Ishikawa (cell line): ENCODE measurements at regions not wholly inside any gene's neighbourhood (a gene's known extent, or its start where the extent isn't known, plus 50 kb on each side); places are given as distances from the start of the nearest gene placed in this dataset.

Experiments used
- EP300 ChIP-seq: IDR thresholded peaks from 2 replicates; pipeline ENCODE4 v1.6.1; 2012; ENCODE audit warnings: borderline replicate concordance
- NFIC ChIP-seq: IDR thresholded peaks from 2 replicates; pipeline ENCODE4 v1.6.1; 2012
- RAD21 ChIP-seq: IDR thresholded peaks from 2 replicates; pipeline ENCODE4 v1.6.1; 2012; ENCODE audit warnings: low read depth
- TAF1 ChIP-seq: IDR thresholded peaks from 2 replicates; pipeline ENCODE4 v1.6.1; 2012; ENCODE audit warnings: low read depth, mild to moderate bottlenecking
- TEAD4 ChIP-seq: IDR thresholded peaks from 2 replicates; pipeline ENCODE4 v1.6.1; 2012
- YY1 ChIP-seq: IDR thresholded peaks from 2 replicates; pipeline ENCODE4 v1.6.1; 2012; ENCODE audit warnings: low read depth
- ZBTB7A ChIP-seq: IDR thresholded peaks from 2 replicates; pipeline ENCODE4 v1.6.1; 2012; ENCODE audit warnings: low read depth
- TF ChIP-seq, protein P1 (sequence below): IDR thresholded peaks from 2 replicates; pipeline ENCODE4 v1.6.1; 2012
- TF ChIP-seq, protein P2 (sequence below): IDR thresholded peaks from 2 replicates; pipeline ENCODE4 v1.6.1; 2012; ENCODE audit warnings: low read depth, mild to moderate bottlenecking

DNA sequence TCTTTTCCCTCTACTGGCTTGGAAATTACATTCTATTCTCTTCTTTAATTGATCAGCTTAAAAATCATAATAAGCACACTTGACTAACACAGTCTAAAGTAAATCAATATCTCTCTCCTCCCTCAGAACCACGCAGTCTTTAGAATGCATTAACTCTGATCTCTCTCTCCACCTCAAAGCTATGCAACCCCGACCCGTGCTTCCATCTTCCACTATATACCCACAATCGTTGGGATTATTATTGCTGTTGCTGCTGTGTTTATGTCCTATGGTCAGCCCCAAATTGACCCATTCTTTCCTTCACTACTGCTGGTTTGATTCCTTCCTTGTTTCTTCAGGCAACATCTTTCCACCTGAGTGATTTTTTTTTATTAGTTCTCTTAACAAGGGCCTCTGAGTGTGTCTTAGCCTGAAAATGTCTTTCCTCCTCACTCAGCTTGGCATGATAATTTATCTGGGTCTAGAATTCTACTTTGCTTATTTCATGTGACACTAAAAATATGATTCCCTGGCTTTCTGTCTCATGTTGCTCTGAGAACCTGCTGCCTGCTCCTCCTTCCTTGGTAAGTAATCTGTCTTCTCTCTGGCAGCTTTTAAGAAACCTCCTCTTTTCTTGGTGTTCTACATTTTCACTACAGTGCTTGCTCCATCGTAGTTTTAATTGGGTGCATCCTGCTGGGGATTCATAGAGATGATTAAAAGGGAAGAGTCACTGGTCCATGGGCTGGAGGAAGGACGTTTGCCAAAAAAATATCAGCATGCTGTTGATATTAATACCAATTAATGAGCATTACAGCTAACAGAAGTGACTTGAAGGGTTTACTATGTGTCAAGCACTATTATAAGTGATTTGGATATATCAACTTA, 472.2 kb downstream of the MATN1 start:
- no peak for TF ChIP-seq YY1
- TF ChIP-seq ZBTB7A = no peak
- TF ChIP-seq, protein P1, sequence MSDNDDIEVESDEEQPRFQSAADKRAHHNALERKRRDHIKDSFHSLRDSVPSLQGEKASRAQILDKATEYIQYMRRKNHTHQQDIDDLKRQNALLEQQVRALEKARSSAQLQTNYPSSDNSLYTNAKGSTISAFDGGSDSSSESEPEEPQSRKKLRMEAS = no peak
- TF ChIP-seq TEAD4 = no peak
- TF ChIP-seq, protein P2, sequence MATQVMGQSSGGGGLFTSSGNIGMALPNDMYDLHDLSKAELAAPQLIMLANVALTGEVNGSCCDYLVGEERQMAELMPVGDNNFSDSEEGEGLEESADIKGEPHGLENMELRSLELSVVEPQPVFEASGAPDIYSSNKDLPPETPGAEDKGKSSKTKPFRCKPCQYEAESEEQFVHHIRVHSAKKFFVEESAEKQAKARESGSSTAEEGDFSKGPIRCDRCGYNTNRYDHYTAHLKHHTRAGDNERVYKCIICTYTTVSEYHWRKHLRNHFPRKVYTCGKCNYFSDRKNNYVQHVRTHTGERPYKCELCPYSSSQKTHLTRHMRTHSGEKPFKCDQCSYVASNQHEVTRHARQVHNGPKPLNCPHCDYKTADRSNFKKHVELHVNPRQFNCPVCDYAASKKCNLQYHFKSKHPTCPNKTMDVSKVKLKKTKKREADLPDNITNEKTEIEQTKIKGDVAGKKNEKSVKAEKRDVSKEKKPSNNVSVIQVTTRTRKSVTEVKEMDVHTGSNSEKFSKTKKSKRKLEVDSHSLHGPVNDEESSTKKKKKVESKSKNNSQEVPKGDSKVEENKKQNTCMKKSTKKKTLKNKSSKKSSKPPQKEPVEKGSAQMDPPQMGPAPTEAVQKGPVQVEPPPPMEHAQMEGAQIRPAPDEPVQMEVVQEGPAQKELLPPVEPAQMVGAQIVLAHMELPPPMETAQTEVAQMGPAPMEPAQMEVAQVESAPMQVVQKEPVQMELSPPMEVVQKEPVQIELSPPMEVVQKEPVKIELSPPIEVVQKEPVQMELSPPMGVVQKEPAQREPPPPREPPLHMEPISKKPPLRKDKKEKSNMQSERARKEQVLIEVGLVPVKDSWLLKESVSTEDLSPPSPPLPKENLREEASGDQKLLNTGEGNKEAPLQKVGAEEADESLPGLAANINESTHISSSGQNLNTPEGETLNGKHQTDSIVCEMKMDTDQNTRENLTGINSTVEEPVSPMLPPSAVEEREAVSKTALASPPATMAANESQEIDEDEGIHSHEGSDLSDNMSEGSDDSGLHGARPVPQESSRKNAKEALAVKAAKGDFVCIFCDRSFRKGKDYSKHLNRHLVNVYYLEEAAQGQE = no peak
- TF ChIP-seq TAF1 = no peak
- TF ChIP-seq NFIC = no peak
- no peak for TF ChIP-seq RAD21
- no peak for TF ChIP-seq EP300
